NT2/D1 (cell line): ENCODE measurements at regions not wholly inside any gene's neighbourhood (a gene's known extent, or its start where the extent isn't known, plus 50 kb on each side); places are given as distances from the start of the nearest gene placed in this dataset.

ENCODE experiments used
- DNase-seq: peaks from one replicate; pipeline ENCODE4 v3.0.0-alpha.2; 2011; ENCODE audit warnings: low read depth, low spot score
- H3K27me3 ChIP-seq: 2 replicates; pipeline ENCODE4 v1.6.0; 2011; ENCODE audit warnings: mild to moderate bottlenecking; ENCODE audit not compliant: insufficient read length, insufficient read depth
- H3K36me3 ChIP-seq: 2 replicates; pipeline ENCODE4 v1.6.1; 2011; ENCODE audit warnings: mild to moderate bottlenecking, low read length, mixed read lengths; ENCODE audit not compliant: insufficient read depth, insufficient read length
- H3K4me1 ChIP-seq: 2 replicates; pipeline ENCODE4 v1.5.1; 2011; ENCODE audit not compliant: insufficient read depth, insufficient read length
- H3K4me3 ChIP-seq: 2 replicates; pipeline ENCODE4 v1.5.1; 2011; ENCODE audit warnings: low read depth; ENCODE audit not compliant: insufficient read length
- H3K9ac ChIP-seq: 2 replicates; pipeline ENCODE4 v1.6.0; 2011; ENCODE audit warnings: low read depth; ENCODE audit not compliant: insufficient read length
- H3K9me3 ChIP-seq: 2 replicates; pipeline ENCODE4 v1.5.1; 2011; ENCODE audit warnings: mild to moderate bottlenecking, low read length; ENCODE audit not compliant: insufficient read depth
- SUZ12 ChIP-seq: IDR thresholded peaks from 2 replicates; pipeline ENCODE4 v1.6.1; 2011; ENCODE audit not compliant: insufficient read length, insufficient read depth; ENCODE audit errors: extremely low read depth
- YY1 ChIP-seq: IDR thresholded peaks from 2 replicates; pipeline ENCODE4 v1.6.1; 2011; ENCODE audit not compliant: insufficient read length, insufficient read depth
- ZNF274 ChIP-seq: IDR thresholded peaks from 2 replicates; pipeline ENCODE4 v1.6.1; 2011; ENCODE audit warnings: mild to moderate bottlenecking, low read depth, low read length

DNA sequence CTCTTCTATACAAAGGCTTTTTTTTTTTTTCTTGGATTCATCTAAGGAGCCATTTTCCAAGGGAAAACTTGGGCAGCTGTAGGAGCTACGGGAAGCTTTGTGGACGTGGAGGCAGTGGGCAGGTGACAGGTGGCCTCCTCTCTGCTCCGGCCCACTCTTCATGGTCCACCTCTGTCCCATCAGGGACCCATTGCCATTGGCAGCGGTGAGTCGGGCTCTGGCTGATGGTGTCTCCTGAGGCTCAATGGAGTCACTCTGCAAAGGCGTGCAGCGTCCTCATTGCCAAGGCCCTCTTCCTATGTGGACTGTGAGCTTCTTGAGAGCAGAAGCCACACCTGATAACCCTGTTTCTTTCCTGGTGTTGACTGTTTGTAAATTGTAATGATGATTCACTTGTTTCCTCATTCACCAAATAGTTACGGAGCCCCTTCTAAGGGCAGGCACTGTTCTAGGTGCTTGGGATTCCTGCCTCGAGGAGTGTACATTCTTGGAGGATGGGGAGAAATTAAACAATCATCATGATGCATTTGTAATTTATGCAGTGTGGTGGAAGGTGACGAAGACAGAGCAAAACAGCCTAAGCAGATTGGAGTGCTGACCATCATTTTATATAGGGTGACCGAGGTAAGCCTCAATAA lies 240.3 kb upstream of the HS6ST1 start:
- TF ChIP-seq SUZ12, result no peak
- no peak for TF ChIP-seq YY1
- no peak for TF ChIP-seq ZNF274

DNA sequence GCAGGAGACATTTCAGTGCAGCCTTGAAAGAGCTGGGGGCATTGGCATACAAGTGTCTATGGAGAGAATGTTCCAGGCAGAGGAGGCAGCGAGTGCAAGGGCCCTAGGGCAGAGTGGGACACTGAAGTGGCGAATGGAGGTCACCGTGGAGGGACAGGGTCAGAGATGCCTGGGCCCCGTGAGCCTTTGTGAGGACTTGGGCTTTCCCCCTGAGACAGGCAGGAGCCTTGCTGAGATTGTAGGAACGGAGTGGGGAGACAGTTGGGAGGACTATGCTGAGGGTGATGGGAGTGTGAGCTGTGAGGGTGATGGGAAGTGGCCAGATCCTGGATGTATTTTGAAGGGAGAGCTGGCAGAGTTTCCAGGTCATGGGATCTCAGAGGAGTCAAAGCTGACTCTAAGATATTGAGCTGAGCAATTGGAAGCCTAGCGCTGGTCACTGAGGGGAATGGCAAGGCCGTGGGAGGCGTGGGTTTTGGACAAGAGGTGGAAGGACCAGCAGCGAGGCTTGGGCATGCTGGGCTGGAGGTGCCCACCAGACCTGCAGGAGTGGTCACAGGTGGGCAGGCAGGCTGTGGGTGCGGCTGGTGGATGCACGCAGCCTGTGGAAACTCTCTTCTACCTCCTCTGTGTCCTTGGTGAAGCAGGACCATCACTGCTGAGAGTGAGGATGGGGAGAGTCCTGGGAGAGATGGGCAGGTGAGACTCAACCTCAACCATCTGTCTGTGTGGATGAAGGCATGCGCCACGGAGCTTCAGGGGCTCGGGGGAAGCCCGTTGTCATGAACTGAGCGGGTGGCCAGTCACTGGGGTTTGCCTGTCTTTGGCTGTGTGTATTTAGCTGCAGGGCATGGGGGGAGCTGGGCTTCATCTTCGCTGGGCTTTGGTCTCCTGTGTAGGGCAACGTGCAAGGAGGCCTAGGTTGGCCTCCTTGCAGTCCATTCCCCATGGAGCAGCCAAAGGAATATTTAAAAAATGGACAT lies 241.2 kb upstream of the HS6ST1 start:
- no peak overlapping the region for H3K9ac ChIP-seq
- no peak for DNase-seq
- H3K9me3 ChIP-seq, result no peaks in the 10 kb centered on the region
- TF ChIP-seq ZNF274, result no peak
- no peak for TF ChIP-seq SUZ12
- no peaks in the 10 kb centered on the region for H3K36me3 ChIP-seq
- peaks cover 3% of the 10 kb centered on the region for H3K4me1 ChIP-seq
- no peak overlapping the region for H3K4me3 ChIP-seq
- H3K27me3 ChIP-seq, result no peaks in the 10 kb centered on the region

More for the DNA sequence above, 240.3 kb upstream of the HS6ST1 start:
- no peaks in the 10 kb centered on the region for H3K36me3 ChIP-seq
- no peaks in the 10 kb centered on the region for H3K27me3 ChIP-seq
- H3K9me3 ChIP-seq, result peaks cover 6% of the 10 kb centered on the region; the same call in 1 of the 2 replicates
- H3K4me3 ChIP-seq, result no peak overlapping the region
- H3K4me1 ChIP-seq, result peaks cover 6% of the 10 kb centered on the region
- no peak overlapping the region for H3K9ac ChIP-seq
- no peak for DNase-seq

GRCh38 chr2:128560718-128561117 lies 242.1 kb upstream of the HS6ST1 start:
- Histone ChIP-seq H3K27me3 (no peaks in the 10 kb centered on the region), H3K9me3 (no peaks in the 10 kb centered on the region), H3K36me3 (no peaks in the 10 kb centered on the region), H3K4me1 (peaks cover 3% of the 10 kb centered on the region), H3K4me3 (no peak overlapping the region), H3K9ac (no peak overlapping the region)
- TF ChIP-seq YY1, result no peak
- no peak for TF ChIP-seq SUZ12
- no peak for TF ChIP-seq ZNF274
- DNase-seq, result no peak

GRCh38 chr2:128562471-128563347 lies 244.0 kb upstream of the HS6ST1 start:
- Histone ChIP-seq H3K27me3 (no peaks in the 10 kb centered on the region), H3K4me3 (no peak overlapping the region), H3K4me1 (peaks cover 3% of the 10 kb centered on the region), H3K9ac (no peak overlapping the region), H3K9me3 (no peaks in the 10 kb centered on the region), H3K36me3 (no peaks in the 10 kb centered on the region)
- no peak for DNase-seq
- TF ChIP-seq YY1 (no peak), ZNF274 (no peak), SUZ12 (no peak)

GRCh38 chr2:128563348-128563687 lies 244.7 kb upstream of the HS6ST1 start:
- H3K9me3 ChIP-seq, result no peaks in the 10 kb centered on the region
- no peaks in the 10 kb centered on the region for H3K36me3 ChIP-seq
- no peaks in the 10 kb centered on the region for H3K27me3 ChIP-seq
- DNase-seq, result no peak
- H3K4me3 ChIP-seq, result no peak overlapping the region
- TF ChIP-seq SUZ12 (no peak), ZNF274 (no peak), YY1 (no peak)
- H3K9ac ChIP-seq, result no peak overlapping the region
- H3K4me1 ChIP-seq, result peaks cover 3% of the 10 kb centered on the region

GRCh38 chr2:128564131-128564530 lies 245.5 kb upstream of the HS6ST1 start:
- TF ChIP-seq SUZ12 (no peak), ZNF274 (no peak), YY1 (no peak)
- Histone ChIP-seq H3K27me3 (no peaks in the 10 kb centered on the region), H3K4me3 (no peak overlapping the region), H3K36me3 (no peaks in the 10 kb centered on the region), H3K4me1 (peaks cover 3% of the 10 kb centered on the region), H3K9ac (no peak overlapping the region), H3K9me3 (no peaks in the 10 kb centered on the region)
- DNase-seq, result no peak

- no peaks in the 10 kb centered on the region for H3K36me3 ChIP-seq
- TF ChIP-seq SUZ12 (no peak), YY1 (no peak), ZNF274 (no peak)
- no peak overlapping the region for H3K4me3 ChIP-seq
Observed at GRCh38 chr2:128564551-128564950, 245.9 kb upstream of the HS6ST1 start.

More at GRCh38 chr2:128564551-128564950, 245.9 kb upstream of the HS6ST1 start:
- Histone ChIP-seq H3K9ac (no peak overlapping the region), H3K27me3 (no peaks in the 10 kb centered on the region), H3K9me3 (no peaks in the 10 kb centered on the region), H3K4me1 (peaks cover 3% of the 10 kb centered on the region)
- no peak for DNase-seq
